Esophagus squamous epithelium (tissue), 5 donors: ENCODE measurements at regions not wholly inside any gene's neighbourhood (a gene's known extent, or its start where the extent isn't known, plus 50 kb on each side); places are given as distances from the start of the nearest gene placed in this dataset.
"Not testable (repeated sequence)": the region's sequence is repeated elsewhere in the genome, so short reads cannot be mapped to it uniquely, and the experiment has no call there.

ENCODE experiments used
- DNase-seq: peaks from one replicate; lab custom pipeline; 2025; lab: John Stamatoyannopoulos, UW
- H3K27ac ChIP-seq, 4 donors: fragments of 200-600 bp; sonication (generic); one replicate each; pipeline ENCODE4 v1.5.1; 2016 to 2019; ENCODE audit warnings: mild to moderate bottlenecking in 1 of 4
- H3K27me3 ChIP-seq, 4 donors: fragments of 200-600 bp; sonication (generic); 1 replicate in 3 of 4; 2 replicates in 1 of 4; pipeline versions ENCODE4 v1.5.1 to v1.6.0; 2017 to 2021; ENCODE audit warnings: antibody characterized with exemption in 1 of 4
- H3K36me3 ChIP-seq, 3 donors: fragments of 200-600 bp; sonication (generic); one replicate each; pipeline ENCODE4 v1.5.1; 2016 to 2019
- H3K4me1 ChIP-seq, 3 donors: fragments of 200-600 bp; sonication (generic); one replicate each; pipeline ENCODE4 v1.5.1; 2017 to 2019
- H3K4me3 ChIP-seq, 4 donors: fragments of 200-600 bp; sonication (generic); 1 replicate in 3 of 4; 2 replicates in 1 of 4; pipeline ENCODE4 v1.5.1; 2016 to 2019; ENCODE audit warnings: mild to moderate bottlenecking in 2 of 4, moderate library complexity in 1 of 4
- H3K9me3 ChIP-seq, 3 donors: fragments of 200-600 bp; sonication (generic); one replicate each; pipeline ENCODE4 v1.5.1; 2016 to 2019
- POLR2A ChIP-seq, 4 donors: fragments of 450-650 bp; IDR thresholded peaks; one replicate each; pipeline ENCODE4 v1.6.1; 2017; ENCODE audit warnings: antibody characterized with exemption in 4 of 4, mild to moderate bottlenecking in 4 of 4, moderate library complexity in 3 of 4
- WGBS, 2 donors: methylation state at CpG; one replicate each; pipeline ENCODE4 v1.1.5; 2018; 5-methylcytosine and 5-hydroxymethylcytosine counted together
- intact Hi-C: fragments of 100-400 bp; cut with DNase I; formaldehyde crosslinking; loops from one replicate; pipeline ENCODE4 v1.15.0; 2022
- TF ChIP-seq, protein P1 (sequence below), 6 experiments: fragments of 450-650 bp in 4 of 6; fragments of 200-600 bp in 2 of 6; sonication (generic) in 2 of 6; IDR thresholded peaks; one replicate each; pipeline ENCODE4 v1.5.1; 2016 to 2019; ENCODE audit warnings: antibody characterized with exemption in 6 of 6, mild to moderate bottlenecking in 4 of 6, moderate library complexity in 4 of 6
- donor health status: DM: yes; HTN: yes; CAD: no.

DNA sequence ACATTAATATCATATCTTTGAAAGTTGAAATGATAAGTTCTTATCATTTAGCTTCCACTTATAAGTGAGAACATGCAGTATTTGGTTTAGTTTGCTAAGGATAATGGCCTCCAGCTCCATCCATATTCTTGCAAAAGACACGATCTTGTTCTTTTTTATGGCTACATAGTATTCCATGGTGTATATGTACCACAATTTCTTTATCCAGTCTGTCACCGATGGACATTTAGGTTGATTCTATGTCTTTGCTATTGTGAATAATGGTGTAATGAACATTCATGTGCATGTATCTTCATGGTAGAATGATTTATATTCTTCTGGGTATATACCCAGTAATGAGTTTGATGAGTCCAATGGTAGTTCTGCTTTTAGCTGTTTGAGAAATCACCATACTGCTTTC lies 135.0 kb upstream of the PRR16 start:
- Histone ChIP-seq H3K36me3 (no peaks in the 10 kb centered on the region), H3K4me1 (no peaks in the 10 kb centered on the region), H3K27ac (no peak overlapping the region), H3K9me3 (no peaks in the 10 kb centered on the region), H3K4me3 (no peak overlapping the region), H3K27me3 (no peaks in the 10 kb centered on the region)
- TF ChIP-seq, protein P1, sequence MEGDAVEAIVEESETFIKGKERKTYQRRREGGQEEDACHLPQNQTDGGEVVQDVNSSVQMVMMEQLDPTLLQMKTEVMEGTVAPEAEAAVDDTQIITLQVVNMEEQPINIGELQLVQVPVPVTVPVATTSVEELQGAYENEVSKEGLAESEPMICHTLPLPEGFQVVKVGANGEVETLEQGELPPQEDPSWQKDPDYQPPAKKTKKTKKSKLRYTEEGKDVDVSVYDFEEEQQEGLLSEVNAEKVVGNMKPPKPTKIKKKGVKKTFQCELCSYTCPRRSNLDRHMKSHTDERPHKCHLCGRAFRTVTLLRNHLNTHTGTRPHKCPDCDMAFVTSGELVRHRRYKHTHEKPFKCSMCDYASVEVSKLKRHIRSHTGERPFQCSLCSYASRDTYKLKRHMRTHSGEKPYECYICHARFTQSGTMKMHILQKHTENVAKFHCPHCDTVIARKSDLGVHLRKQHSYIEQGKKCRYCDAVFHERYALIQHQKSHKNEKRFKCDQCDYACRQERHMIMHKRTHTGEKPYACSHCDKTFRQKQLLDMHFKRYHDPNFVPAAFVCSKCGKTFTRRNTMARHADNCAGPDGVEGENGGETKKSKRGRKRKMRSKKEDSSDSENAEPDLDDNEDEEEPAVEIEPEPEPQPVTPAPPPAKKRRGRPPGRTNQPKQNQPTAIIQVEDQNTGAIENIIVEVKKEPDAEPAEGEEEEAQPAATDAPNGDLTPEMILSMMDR (IDR thresholded peaks at IDR 0.05), result no peak
- no peak for TF ChIP-seq POLR2A (IDR thresholded peaks at IDR 0.05)
- DNase-seq, result no peak
- 59 to 88% methylated on average over 2 of the region's 2 CpGs for WGBS, 2 donors
- intact Hi-C loops, result no loop called here

DNA sequence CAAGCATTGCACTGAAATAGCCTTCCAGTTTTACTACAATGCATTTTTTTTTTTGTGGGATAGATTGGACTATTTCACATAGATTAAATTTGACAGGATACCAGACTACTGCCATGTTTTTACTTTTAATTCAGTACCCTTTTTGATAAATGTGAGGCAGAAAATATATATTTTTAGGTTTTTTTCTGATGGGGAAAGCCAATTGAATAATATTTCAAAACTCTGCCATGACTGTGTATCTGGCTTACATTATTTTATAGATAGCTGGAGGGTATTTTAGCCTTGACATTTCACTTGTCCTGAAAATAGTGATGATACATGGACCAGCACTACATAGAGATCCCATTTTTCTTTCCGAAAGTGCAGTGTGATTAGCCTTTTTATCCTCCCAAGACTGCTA lies 133.5 kb upstream of the PRR16 start:
- TF ChIP-seq, protein P1 (IDR thresholded peaks at IDR 0.05), result no peak
- TF ChIP-seq POLR2A (IDR thresholded peaks at IDR 0.05), result no peak
- Histone ChIP-seq H3K4me1 (no peaks in the 10 kb centered on the region), H3K9me3 (no peaks in the 10 kb centered on the region), H3K4me3 (no peak overlapping the region), H3K36me3 (no peaks in the 10 kb centered on the region), H3K27ac (no peak overlapping the region), H3K27me3 (no peaks in the 10 kb centered on the region)
- no peak for DNase-seq
- intact Hi-C loops, result no loop called here
- WGBS, 2 donors, result 80 to 94% methylated on average over 1 of the region's 1 CpG

DNA sequence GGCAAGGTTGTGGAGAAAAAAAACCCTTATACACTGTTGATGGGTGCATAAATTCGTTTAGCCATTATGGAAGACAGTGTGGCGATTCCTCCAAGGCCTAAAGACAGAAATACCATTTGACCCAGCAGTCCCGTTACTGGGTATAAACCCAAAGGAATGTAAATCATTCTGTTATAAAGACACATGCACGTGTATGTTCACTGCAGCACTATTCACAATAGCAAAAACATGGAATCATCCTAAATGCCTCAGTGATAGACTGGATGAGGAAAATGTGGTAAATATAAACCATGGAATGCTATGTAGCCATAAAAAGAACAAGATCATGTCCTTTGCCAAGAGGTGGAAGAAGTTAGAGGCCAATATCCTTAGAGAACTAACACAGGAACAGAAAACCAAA lies 119.9 kb upstream of the PRR16 start:
- intact Hi-C loops, result no loop called here
- no peaks in the 10 kb centered on the region for H3K36me3 ChIP-seq
- H3K27me3 ChIP-seq, result no peaks in the 10 kb centered on the region
- no peaks in the 10 kb centered on the region for H3K4me1 ChIP-seq
- no peak overlapping the region for H3K4me3 ChIP-seq
- H3K9me3 ChIP-seq, result no peaks in the 10 kb centered on the region
- DNase-seq, result no peak
- TF ChIP-seq POLR2A (IDR thresholded peaks at IDR 0.05), result no peak
- TF ChIP-seq, protein P1 (IDR thresholded peaks at IDR 0.05), result no peak
- H3K27ac ChIP-seq, result no peak overlapping the region
- 69 to 72% methylated on average over 4 of the region's 4 CpGs for WGBS, 2 donors

DNA sequence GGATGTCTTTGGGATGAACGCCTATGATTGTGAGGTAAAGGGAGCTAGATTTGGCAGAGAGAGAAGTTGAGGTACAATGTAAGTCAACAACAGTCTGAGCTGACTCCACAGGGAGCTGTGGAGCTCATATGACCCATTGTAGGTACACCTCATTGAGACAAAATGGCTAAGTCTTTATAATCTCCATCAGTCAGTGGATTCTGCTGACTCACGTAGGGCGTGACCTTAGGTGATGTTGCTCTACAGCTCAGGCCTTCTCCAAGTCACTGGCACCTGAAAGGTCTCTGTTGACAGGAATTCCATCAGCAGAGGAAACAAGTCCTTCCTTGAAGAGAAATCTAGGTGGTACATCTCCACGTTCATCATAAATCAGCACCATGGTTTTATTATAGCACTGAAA lies 118.2 kb upstream of the PRR16 start:
- Histone ChIP-seq H3K4me1 (no peaks in the 10 kb centered on the region), H3K4me3 (no peak overlapping the region), H3K9me3 (peaks cover 0 to 3% (median 0%) of the 10 kb centered on the region in 3 donors), H3K36me3 (no peaks in the 10 kb centered on the region), H3K27ac (no peak overlapping the region), H3K27me3 (no peaks in the 10 kb centered on the region)
- DNase-seq, result no peak
- 82 to 89% methylated on average over 4 of the region's 4 CpGs for WGBS, 2 donors
- intact Hi-C loops, result no loop called here
- TF ChIP-seq, protein P1 (IDR thresholded peaks at IDR 0.05), result no peak
- no peak for TF ChIP-seq POLR2A (IDR thresholded peaks at IDR 0.05)

DNA sequence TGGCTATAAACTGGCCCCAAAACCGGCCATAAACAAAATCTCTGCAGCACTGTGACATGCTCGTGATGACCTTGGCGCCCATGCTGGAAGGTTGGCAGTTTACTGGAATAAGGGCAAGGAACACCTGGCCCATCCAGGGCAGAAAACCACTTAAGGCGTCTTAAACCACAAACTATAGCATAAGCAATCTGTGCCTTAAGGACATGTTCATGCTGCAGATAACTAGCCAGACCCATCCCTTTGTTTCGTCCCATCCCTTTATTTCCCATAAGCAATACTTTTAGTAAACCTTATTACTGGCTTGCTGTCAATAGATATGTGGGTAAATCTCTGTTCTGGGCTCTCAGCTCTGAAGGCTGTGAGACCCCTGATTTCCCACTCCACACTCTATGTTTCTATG lies 113.0 kb upstream of the PRR16 start:
- H3K9me3 ChIP-seq, DNase-seq, H3K27me3 ChIP-seq, H3K36me3 ChIP-seq, intact Hi-C loops, H3K4me3 ChIP-seq, H3K4me1 ChIP-seq, H3K27ac ChIP-seq: not testable (repeated sequence)
- WGBS, 2 donors, result 91 to 98% methylated on average over 5 of the region's 5 CpGs

DNA sequence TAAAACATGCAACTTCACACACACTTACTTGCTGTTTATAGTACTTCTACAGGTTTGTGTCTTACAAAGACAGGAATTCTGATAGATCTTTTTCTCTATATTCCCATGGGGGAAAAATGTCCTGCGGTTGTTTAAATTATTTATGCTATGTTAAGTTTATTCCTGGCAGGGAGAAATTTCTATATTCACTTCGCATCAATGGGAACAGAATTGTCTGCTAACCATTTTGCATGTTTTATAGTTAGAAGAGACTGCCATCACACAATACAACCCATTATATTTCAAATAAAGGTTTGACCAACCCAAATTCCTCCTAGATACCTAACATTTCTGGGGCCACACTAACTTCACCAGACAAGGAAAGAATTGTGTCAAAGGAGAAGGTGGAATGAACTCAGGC lies 110.0 kb upstream of the PRR16 start:
- Histone ChIP-seq H3K4me3 (no peak overlapping the region), H3K4me1 (no peaks in the 10 kb centered on the region), H3K9me3 (peaks cover 0 to 9% (median 0%) of the 10 kb centered on the region in 3 donors), H3K27me3 (no peaks in the 10 kb centered on the region), H3K27ac (no peak overlapping the region), H3K36me3 (no peaks in the 10 kb centered on the region)
- intact Hi-C loops, result no loop called here
- 72 to 88% methylated on average over 2 of the region's 2 CpGs for WGBS, 2 donors
- TF ChIP-seq POLR2A (IDR thresholded peaks at IDR 0.05), result no peak
- TF ChIP-seq, protein P1 (IDR thresholded peaks at IDR 0.05), result no peak
- no peak for DNase-seq
